Fibroblast of villous mesenchyme (primary cell): ENCODE measurements at regions not wholly inside any gene's neighbourhood (a gene's known extent, or its start where the extent isn't known, plus 50 kb on each side); places are given as distances from the start of the nearest gene placed in this dataset.
A peak's percentile ranks its signal among the peaks of the same experiment; 100 is the strongest.

Experiments used
- DNase-seq: peaks from one replicate; pipeline ENCODE4 v3.0.0-alpha.2; 2010; ENCODE audit warnings: low read depth
- H3K4me3 ChIP-seq: 2 replicates; pipeline ENCODE4 v1.5.1; 2011; ENCODE audit warnings: low read depth, mild to moderate bottlenecking, low read length
- CTCF ChIP-seq: IDR thresholded peaks from 2 replicates; pipeline ENCODE4 v1.5.1; 2012; ENCODE audit warnings: low read depth, mild to moderate bottlenecking, low read length; ENCODE audit not compliant: insufficient read depth

GRCh38 chr5:60287174-60287771, 393.7 kb upstream of the PDE4D start:
- no peak overlapping the region for H3K4me3 ChIP-seq
- peak; percentile 57 for DNase-seq
- TF ChIP-seq CTCF = peak; percentile 68

- no peak overlapping the region for H3K4me3 ChIP-seq
- no peak for TF ChIP-seq CTCF
- DNase-seq = no peak
These were observed 392.4 kb upstream of the PDE4D start for GRCh38 chr5:60285910-60286309.

GRCh38 chr5:60280943-60281342, 387.4 kb upstream of the PDE4D start:
- H3K4me3 ChIP-seq = no peak overlapping the region
- no peak for DNase-seq
- TF ChIP-seq CTCF = no peak

GRCh38 chr5:60277941-60278340, 384.4 kb upstream of the PDE4D start:
- no peak for TF ChIP-seq CTCF
- H3K4me3 ChIP-seq = no peak overlapping the region
- no peak for DNase-seq

- H3K4me3 ChIP-seq = no peak overlapping the region
- TF ChIP-seq CTCF = no peak
- no peak for DNase-seq
These were observed 381.2 kb upstream of the PDE4D start for GRCh38 chr5:60274747-60275146.

- no peak for DNase-seq
- TF ChIP-seq CTCF = no peak
- H3K4me3 ChIP-seq = no peak overlapping the region
These were observed 378.0 kb upstream of the PDE4D start for GRCh38 chr5:60271517-60271916.

GRCh38 chr5:60267907-60268306, 374.4 kb upstream of the PDE4D start:
- no peak for DNase-seq
- no peak for TF ChIP-seq CTCF
- no peak overlapping the region for H3K4me3 ChIP-seq
